HG03095 (cell line): ENCODE measurements at regions not wholly inside any gene's neighbourhood (a gene's known extent, or its start where the extent isn't known, plus 50 kb on each side); places are given as distances from the start of the nearest gene placed in this dataset.

Experiments used
- ATAC-seq: cut with Tn5 transposase; IDR thresholded peaks from one replicate; pipeline ENCODE4 v1.9.1; 2021; ENCODE audit warnings: moderate library complexity; ENCODE audit not compliant: unreplicated experiment

GRCh38 chrX:39519030-39519488, 578.7 kb downstream of the BCOR start:
- ATAC-seq = no peak

GRCh38 chrX:39519566-39520301, 578.0 kb downstream of the BCOR start:
- ATAC-seq = no peak

- ATAC-seq = no peak
These were observed 572.0 kb downstream of the BCOR start for GRCh38 chrX:39525758-39526157.

GRCh38 chrX:39527025-39527424, 570.7 kb downstream of the BCOR start:
- ATAC-seq = no peak

GRCh38 chrX:39528161-39528916, 569.4 kb downstream of the BCOR start:
- no peak for ATAC-seq

GRCh38 chrX:39532761-39533160, 565.0 kb downstream of the BCOR start:
- ATAC-seq = no peak

GRCh38 chrX:39534949-39535348, 562.8 kb downstream of the BCOR start:
- no peak for ATAC-seq

GRCh38 chrX:39536211-39536610, 561.5 kb downstream of the BCOR start:
- ATAC-seq = no peak

- ATAC-seq = no peak
These were observed 555.9 kb downstream of the BCOR start for GRCh38 chrX:39541881-39542280.

- no peak for ATAC-seq
These were observed 555.4 kb downstream of the BCOR start for GRCh38 chrX:39542316-39542715.

GRCh38 chrX:39550795-39551361, 546.9 kb downstream of the BCOR start:
- ATAC-seq = no peak

GRCh38 chrX:39551762-39552161, 546.0 kb downstream of the BCOR start:
- no peak for ATAC-seq

GRCh38 chrX:39555431-39555830, 542.3 kb downstream of the BCOR start:
- ATAC-seq = no peak

GRCh38 chrX:39556056-39556455, 541.7 kb downstream of the BCOR start:
- ATAC-seq = no peak

GRCh38 chrX:39559229-39559628, 538.5 kb downstream of the BCOR start:
- ATAC-seq = no peak

GRCh38 chrX:39560271-39560670, 537.5 kb downstream of the BCOR start:
- no peak for ATAC-seq

GRCh38 chrX:39563178-39563577, 534.6 kb downstream of the BCOR start:
- ATAC-seq = no peak

- ATAC-seq = no peak
These were observed 533.0 kb downstream of the BCOR start for GRCh38 chrX:39564751-39565150.

- no peak for ATAC-seq
These were observed 523.6 kb downstream of the BCOR start for GRCh38 chrX:39574178-39574577.

- no peak for ATAC-seq
These were observed 521.5 kb downstream of the BCOR start for GRCh38 chrX:39576041-39576872.
